ENCODE measurements at regions not wholly inside any gene's neighbourhood (a gene's known extent, or its start where the extent isn't known, plus 50 kb on each side); places are given as distances from the start of the nearest gene placed in this dataset.

GRCh38 chr14:96999654-97000155 lies 202.5 kb downstream of the VRK1 start:
- CTCF ChIA-PET: no interaction called here
- H3K4me2 ChIP-seq (ENCODE audit: insufficient read depth, low read length): no peak overlapping the region
- H3K9me1 ChIP-seq (replicated peaks; ENCODE audit: control insufficient read depth, extremely low read depth, insufficient read depth, low read length): no peaks in the 10 kb centered on the region
- no TSS peak for BruUV-seq (replicated peaks)
- H3K9me3 ChIP-seq (replicated peaks; ENCODE audit: control insufficient read depth, insufficient read depth, low read length): peaks cover 8% of the 10 kb centered on the region
- no peaks in the 10 kb centered on the region for H3K79me2 ChIP-seq (ENCODE audit: control insufficient read depth, insufficient read depth, low read length)
- H3K27ac ChIP-seq (ENCODE audit: insufficient read depth, low read depth, low read length): no peak overlapping the region
- no peak overlapping the region for H2AFZ ChIP-seq (ENCODE audit: low read depth, low read length)
- no peak for DNase-seq (ENCODE audit: low read depth, low spot score)
- H3K4me3 ChIP-seq (replicated peaks in 1 of 3; ENCODE audit: insufficient read depth in 1 of 3, low read depth in 1 of 3, low read length in 3 of 3): no peak overlapping the region
- dilution Hi-C loops (cut with MboI; ENCODE audit: extremely low pct_ligation_motif_present, low sequenced_read_pairs) (no loop called here), intact Hi-C loops (cut with micrococcal nuclease) (no loop called here)
- POLR2A ChIA-PET: no interaction called here
- no peak overlapping the region for H3K9ac ChIP-seq (replicated peaks; ENCODE audit: extremely low read depth, insufficient read depth, low read length)
- H3K36me3 ChIP-seq (ENCODE audit: control insufficient read depth in 2 of 2, extremely low read depth in 1 of 2, insufficient read depth in 2 of 2, low read length in 2 of 2): no peaks in the 10 kb centered on the region
- H3K4me1 ChIP-seq (ENCODE audit: control insufficient read depth, extremely low read depth, insufficient read depth, low read length): no peaks in the 10 kb centered on the region
- TF ChIP-seq POLR2A (IDR thresholded peaks at IDR 0.05; ENCODE audit: low read depth, low read length) (no peak), CTCF (IDR thresholded peaks at IDR 0.05; ENCODE audit: extremely low read depth in 1 of 2, insufficient read depth in 1 of 2, low read depth in 1 of 2, low read length in 2 of 2) (no peak), FOS (IDR thresholded peaks at IDR 0.05; ENCODE audit: borderline replicate concordance, insufficient read depth, low read length) (no peak), MAX (IDR thresholded peaks at IDR 0.05; ENCODE audit: insufficient read depth, insufficient read length) (no peak), MYC (IDR thresholded peaks at IDR 0.05; ENCODE audit: low read depth, low read length) (no peak), POLR2AphosphoS5 (IDR thresholded peaks at IDR 0.05; ENCODE audit: insufficient read depth, low read depth, low read length) (no peak), EZH2 (IDR thresholded peaks at IDR 0.05; ENCODE audit: borderline replicate concordance, low read depth, low read length, severe bottlenecking) (no peak)
- no peaks in the 10 kb centered on the region for H4K20me1 ChIP-seq (replicated peaks; ENCODE audit: control insufficient read depth, extremely low read depth, insufficient read depth, low read length)
- no peak for FAIRE-seq
- no peaks in the 10 kb centered on the region for H3K27me3 ChIP-seq (ENCODE audit: control insufficient read depth in 2 of 2, insufficient read depth in 2 of 2, low read length in 2 of 2)
